Tibial nerve (tissue), 4 donors: ENCODE measurements at regions not wholly inside any gene's neighbourhood (a gene's known extent, or its start where the extent isn't known, plus 50 kb on each side); places are given as distances from the start of the nearest gene placed in this dataset.

ENCODE experiments used
- CTCF ChIP-seq, 5 experiments: fragments of 200-600 bp in 3 of 5; fragments of 450-650 bp in 2 of 5; sonication (generic) in 3 of 5; IDR thresholded peaks; one replicate each; pipeline ENCODE4 v1.5.1; 2016 to 2019; ENCODE audit warnings: antibody characterized with exemption in 5 of 5, mild to moderate bottlenecking in 3 of 5, moderate library complexity in 2 of 5
- EP300 ChIP-seq, 2 donors: sonication (generic); formaldehyde crosslinking; IDR thresholded peaks; one replicate each; pipeline ENCODE4 v1.6.1; 2017; ENCODE audit warnings: antibody characterized with exemption in 2 of 2, mild to moderate bottlenecking in 1 of 2
- POLR2A ChIP-seq, 2 donors: fragments of 450-650 bp; IDR thresholded peaks; one replicate each; pipeline ENCODE4 v1.6.1; 2017; ENCODE audit warnings: antibody characterized with exemption in 2 of 2, mild to moderate bottlenecking in 2 of 2, moderate library complexity in 2 of 2

- no peak for TF ChIP-seq POLR2A (IDR thresholded peaks at IDR 0.05)
- no peak for TF ChIP-seq CTCF (IDR thresholded peaks at IDR 0.05)
- TF ChIP-seq EP300 (IDR thresholded peaks at IDR 0.05) = no peak
Observed at GRCh38 chr13:80115616-80116015, 225.3 kb downstream of the SPRY2 start.
